HEK293 (cell line): ENCODE measurements at regions not wholly inside any gene's neighbourhood (a gene's known extent, or its start where the extent isn't known, plus 50 kb on each side); places are given as distances from the start of the nearest gene placed in this dataset.

ENCODE experiments used
- CTCF ChIA-PET: fragments of 350-600 bp; formaldehyde crosslinking; extraction: SDS; loops from one replicate; lab custom pipeline; 2021; ENCODE audit warnings: antibody characterized with exemption; lab: Yijun Ruan, JAX
- POLR2A ChIA-PET: fragments of 300-600 bp; formaldehyde crosslinking; extraction: SDS; loops from one replicate; lab custom pipeline; 2020; ENCODE audit warnings: antibody characterized with exemption, inconsistent platforms; lab: Yijun Ruan, JAX
- H3K27ac ChIP-seq: fragments of 200-500 bp; sonication (Bioruptor generic); 2 replicates; pipeline ENCODE4 v1.5.1; 2014; ENCODE audit warnings: low read depth, low read length, control low read depth, inconsistent platforms; ENCODE audit errors: extremely low read depth
- H3K36me3 ChIP-seq, 2 experiments: fragments of 200-500 bp in 1 of 2; sonication (Bioruptor generic) in 1 of 2; 1 replicate in 1 of 2; 2 replicates in 1 of 2; pipeline ENCODE4 v1.5.1; 2014 to 2017; ENCODE audit warnings: inconsistent platforms in 2 of 2, low read length in 2 of 2; ENCODE audit not compliant: control insufficient read depth in 2 of 2, insufficient read depth in 1 of 2
- H3K4me1 ChIP-seq: fragments of 200-500 bp; sonication (Bioruptor generic); 2 replicates; pipeline ENCODE4 v1.5.1; 2014; ENCODE audit warnings: mild to moderate bottlenecking, low read length, inconsistent platforms; ENCODE audit not compliant: control insufficient read depth, insufficient read depth
- H3K4me3 ChIP-seq: 2 replicates; pipeline ENCODE4 v1.5.1; 2011; ENCODE audit warnings: low read depth, mild to moderate bottlenecking, control low read depth, low read length, moderate library complexity
- H3K9me3 ChIP-seq: fragments of 200-500 bp; sonication (Bioruptor generic); 2 replicates; pipeline ENCODE4 v1.5.1; 2014; ENCODE audit warnings: low read depth, low read length, inconsistent platforms; ENCODE audit not compliant: control insufficient read depth, insufficient read depth
- EGR2 ChIP-seq: fragments of 450-650 bp; formaldehyde crosslinking; IDR thresholded peaks from 2 replicates; pipeline ENCODE4 v1.5.1; 2016; ENCODE audit warnings: low read depth, missing biosample characterization, missing genetic modification characterization
- GLI4 ChIP-seq: fragments of 450-650 bp; formaldehyde crosslinking; IDR thresholded peaks from 2 replicates; pipeline ENCODE4 v1.5.1; 2016; ENCODE audit warnings: missing biosample characterization, missing genetic modification characterization
- HOXA7 ChIP-seq: sonication (generic); formaldehyde crosslinking; IDR thresholded peaks from 2 replicates; pipeline ENCODE4 v1.8.1; 2022; ENCODE audit warnings: missing genetic modification reagents, borderline replicate concordance
- PRDM1 ChIP-seq: fragments of 450-650 bp; formaldehyde crosslinking; IDR thresholded peaks from 2 replicates; pipeline ENCODE4; 2016; ENCODE audit warnings: missing biosample characterization, missing genetic modification characterization
- PRDM6 ChIP-seq: fragments of 450-650 bp; formaldehyde crosslinking; IDR thresholded peaks from 2 replicates; pipeline ENCODE4 v1.5.1; 2017; ENCODE audit warnings: missing biosample characterization, missing genetic modification characterization
- SCRT2 ChIP-seq: fragments of 450-650 bp; formaldehyde crosslinking; IDR thresholded peaks from 2 replicates; pipeline ENCODE4 v1.5.1; 2016; ENCODE audit warnings: missing biosample characterization, missing genetic modification characterization
- TSHZ1 ChIP-seq: fragments of 450-650 bp; formaldehyde crosslinking; IDR thresholded peaks from 2 replicates; pipeline ENCODE4 v1.5.1; 2016; ENCODE audit warnings: missing biosample characterization, missing genetic modification characterization, borderline replicate concordance
- ZFP69B ChIP-seq: fragments of 450-650 bp; formaldehyde crosslinking; IDR thresholded peaks from 2 replicates; pipeline ENCODE4 v1.5.1; 2016; ENCODE audit warnings: missing biosample characterization, missing genetic modification characterization
- ZNF146 ChIP-seq: fragments of 450-650 bp; formaldehyde crosslinking; IDR thresholded peaks from 2 replicates; pipeline ENCODE4 v1.5.1; 2016; ENCODE audit warnings: missing biosample characterization, missing genetic modification characterization
- ZNF19 ChIP-seq: fragments of 450-650 bp; formaldehyde crosslinking; IDR thresholded peaks from 2 replicates; pipeline ENCODE4; 2016; ENCODE audit warnings: missing biosample characterization, missing genetic modification characterization, low read depth
- ZNF266 ChIP-seq: fragments of 450-650 bp; formaldehyde crosslinking; IDR thresholded peaks from 2 replicates; pipeline ENCODE4 v1.5.1; 2016; ENCODE audit warnings: missing biosample characterization, missing genetic modification characterization, low read depth
- ZNF341 ChIP-seq: fragments of 450-650 bp; formaldehyde crosslinking; IDR thresholded peaks from 2 replicates; pipeline ENCODE4; 2016; ENCODE audit warnings: low read depth, missing biosample characterization, missing genetic modification characterization
- ZNF433 ChIP-seq: fragments of 450-650 bp; formaldehyde crosslinking; IDR thresholded peaks from 2 replicates; pipeline ENCODE4 v1.5.1; 2016; ENCODE audit warnings: missing biosample characterization, missing genetic modification characterization, low read depth
- ZNF560 ChIP-seq: fragments of 450-650 bp; formaldehyde crosslinking; IDR thresholded peaks from 2 replicates; pipeline ENCODE4 v1.5.1; 2017; ENCODE audit warnings: missing biosample characterization, missing genetic modification characterization, borderline replicate concordance
- ZNF623 ChIP-seq: fragments of 450-650 bp; formaldehyde crosslinking; IDR thresholded peaks from 2 replicates; pipeline ENCODE4 v1.5.1; 2016; ENCODE audit warnings: missing biosample characterization, missing genetic modification characterization
- ZNF626 ChIP-seq: fragments of 450-650 bp; sonication (Bioruptor Pico); formaldehyde crosslinking; IDR thresholded peaks from 2 replicates; pipeline ENCODE4 v1.5.1; 2018; ENCODE audit warnings: missing biosample characterization, missing genetic modification characterization, inconsistent platforms
- ZNF639 ChIP-seq: fragments of 450-650 bp; formaldehyde crosslinking; IDR thresholded peaks from 2 replicates; pipeline ENCODE4 v1.5.1; 2016; ENCODE audit warnings: missing biosample characterization, missing genetic modification characterization
- ZNF658 ChIP-seq: fragments of 450-650 bp; formaldehyde crosslinking; IDR thresholded peaks from 2 replicates; pipeline ENCODE4; 2016; ENCODE audit warnings: missing biosample characterization, missing genetic modification characterization
- ZNF830 ChIP-seq: fragments of 450-650 bp; IDR thresholded peaks from 2 replicates; pipeline ENCODE4 v1.5.0; 2018; ENCODE audit warnings: missing biosample characterization, missing genetic modification characterization, low read depth, mild to moderate bottlenecking, moderate library complexity
- ZSCAN16 ChIP-seq: fragments of 450-650 bp; formaldehyde crosslinking; IDR thresholded peaks from 2 replicates; pipeline ENCODE4 v1.5.1; 2016; ENCODE audit warnings: missing biosample characterization, missing genetic modification characterization
- TF ChIP-seq, protein P1 (sequence below): fragments of 450-650 bp; formaldehyde crosslinking; IDR thresholded peaks from 2 replicates; pipeline ENCODE4 v1.5.1; 2017; ENCODE audit warnings: missing biosample characterization, missing genetic modification characterization
- TF ChIP-seq, protein P2 (sequence below): fragments of 450-650 bp; formaldehyde crosslinking; optimal IDR thresholded peaks from 2 replicates; pipeline ENCODE3; 2016; ENCODE audit warnings: missing biosample characterization, mild to moderate bottlenecking, missing genetic modification characterization

GRCh38 chr18:51614967-51615571 is 417.6 kb upstream of the MEX3C start (continued):
- TF ChIP-seq EGR2 (tag by site-specific recombination), result no peak
- TF ChIP-seq, protein P1, sequence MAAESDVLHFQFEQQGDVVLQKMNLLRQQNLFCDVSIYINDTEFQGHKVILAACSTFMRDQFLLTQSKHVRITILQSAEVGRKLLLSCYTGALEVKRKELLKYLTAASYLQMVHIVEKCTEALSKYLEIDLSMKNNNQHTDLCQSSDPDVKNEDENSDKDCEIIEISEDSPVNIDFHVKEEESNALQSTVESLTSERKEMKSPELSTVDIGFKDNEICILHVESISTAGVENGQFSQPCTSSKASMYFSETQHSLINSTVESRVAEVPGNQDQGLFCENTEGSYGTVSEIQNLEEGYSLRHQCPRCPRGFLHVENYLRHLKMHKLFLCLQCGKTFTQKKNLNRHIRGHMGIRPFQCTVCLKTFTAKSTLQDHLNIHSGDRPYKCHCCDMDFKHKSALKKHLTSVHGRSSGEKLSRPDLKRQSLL (tag by site-specific recombination), result no peak

DNA sequence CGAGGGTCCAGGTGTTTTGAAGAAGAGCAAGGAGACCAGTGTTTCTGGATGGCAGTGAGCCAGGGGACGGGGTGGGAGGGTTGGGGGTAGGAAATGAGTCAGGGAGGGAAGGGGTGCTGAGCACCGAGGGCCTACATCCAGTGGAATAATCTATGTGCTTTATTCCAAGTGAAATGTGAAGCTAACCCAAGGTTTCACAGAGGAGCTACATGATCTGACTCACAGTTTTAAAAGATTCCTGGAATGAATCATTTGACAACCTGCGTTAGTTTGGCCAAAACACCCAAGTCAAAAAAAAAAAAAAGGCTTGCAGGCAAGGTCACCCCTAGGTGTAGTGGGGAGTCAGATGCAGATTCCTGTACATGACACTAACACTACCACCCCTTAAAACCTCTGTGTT is 419.7 kb upstream of the MEX3C start:
- H3K9me3 ChIP-seq, result no peaks in the 10 kb centered on the region
- no peak for TF ChIP-seq ZNF433
- TF ChIP-seq ZNF639 (tag by site-specific recombination), result no peak
- TF ChIP-seq ZNF560 (tag by site-specific recombination), result no peak
- TF ChIP-seq, protein P2, sequence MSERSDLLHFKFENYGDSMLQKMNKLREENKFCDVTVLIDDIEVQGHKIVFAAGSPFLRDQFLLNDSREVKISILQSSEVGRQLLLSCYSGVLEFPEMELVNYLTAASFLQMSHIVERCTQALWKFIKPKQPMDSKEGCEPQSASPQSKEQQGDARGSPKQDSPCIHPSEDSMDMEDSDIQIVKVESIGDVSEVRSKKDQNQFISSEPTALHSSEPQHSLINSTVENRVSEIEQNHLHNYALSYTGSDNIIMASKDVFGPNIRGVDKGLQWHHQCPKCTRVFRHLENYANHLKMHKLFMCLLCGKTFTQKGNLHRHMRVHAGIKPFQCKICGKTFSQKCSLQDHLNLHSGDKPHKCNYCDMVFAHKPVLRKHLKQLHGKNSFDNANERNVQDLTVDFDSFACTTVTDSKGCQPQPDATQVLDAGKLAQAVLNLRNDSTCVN, result no peak
- TF ChIP-seq PRDM6 (tag by site-specific recombination), result no peak
- TF ChIP-seq ZNF623, result no peak
- TF ChIP-seq ZSCAN16 (tag by site-specific recombination), result no peak
- no peak for TF ChIP-seq ZNF830
- no peak for TF ChIP-seq ZNF266
- TF ChIP-seq ZNF626 (tag by site-specific recombination), result no peak
- H3K4me1 ChIP-seq, result no peaks in the 10 kb centered on the region
- ChIA-PET POLR2A (no interaction called here), CTCF (interaction anchor here (0.6 kb wide), 1 partner anchor 280 kb away, joined by 3 read pairs; no protein-coding TSS in a partner anchor)
- no peak overlapping the region for H3K4me3 ChIP-seq
- no peaks in the 10 kb centered on the region for H3K36me3 ChIP-seq
- H3K27ac ChIP-seq, result no peak overlapping the region

GRCh38 chr18:51617572-51618260 is 420.2 kb upstream of the MEX3C start:
- H3K4me3 ChIP-seq, result no peak overlapping the region
- no peaks in the 10 kb centered on the region for H3K36me3 ChIP-seq
- no peaks in the 10 kb centered on the region for H3K9me3 ChIP-seq
- no peaks in the 10 kb centered on the region for H3K4me1 ChIP-seq
- CTCF ChIA-PET, result interaction anchor here (0.6 kb wide), 2 partner anchors 47 to 280 kb away, joined by 3 read pairs; no protein-coding TSS in a partner anchor
- H3K27ac ChIP-seq, result no peak overlapping the region
- POLR2A ChIA-PET, result no interaction called here
- TF ChIP-seq, protein P1 (tag by site-specific recombination), result no peak
- no peak for TF ChIP-seq GLI4 (tag by site-specific recombination)
- TF ChIP-seq SCRT2, result no peak
- no peak for TF ChIP-seq HOXA7 (CRISPR knock-in tag)
- no peak for TF ChIP-seq ZFP69B
- TF ChIP-seq ZNF658, result no peak
- TF ChIP-seq ZNF341 (tag by site-specific recombination), result no peak
- no peak for TF ChIP-seq ZNF19
- no peak for TF ChIP-seq ZNF146
- TF ChIP-seq TSHZ1 (tag by site-specific recombination), result no peak
- TF ChIP-seq PRDM1, result no peak
